ENCODE measurements at regions not wholly inside any gene's neighbourhood (a gene's known extent, or its start where the extent isn't known, plus 50 kb on each side); places are given as distances from the start of the nearest gene placed in this dataset.
"Not testable (repeated sequence)": the region's sequence is repeated elsewhere in the genome, so short reads cannot be mapped to it uniquely, and the experiment has no call there.

- no peak for DNase-seq (ENCODE audit: low spot score)
Measured at GRCh38 chr13:64206430-64207225, 2791.0 kb upstream of the PCDH20 start.

GRCh38 chr13:64202517-64202916, 2786.9 kb upstream of the PCDH20 start:
- no peak for DNase-seq (ENCODE audit: low spot score)

- no peak for DNase-seq (ENCODE audit: low spot score)
Measured at GRCh38 chr13:64197232-64197631, 2781.6 kb upstream of the PCDH20 start.

GRCh38 chr13:64186503-64187250, 2771.0 kb upstream of the PCDH20 start:
- DNase-seq (ENCODE audit: low spot score): no peak

- DNase-seq (ENCODE audit: low spot score): no peak
Measured at GRCh38 chr13:64186071-64186470, 2770.4 kb upstream of the PCDH20 start.

- no peak for DNase-seq (ENCODE audit: low spot score)
Measured at GRCh38 chr13:64180756-64181155, 2765.1 kb upstream of the PCDH20 start.

- no peak for DNase-seq (ENCODE audit: low spot score)
Measured at GRCh38 chr13:64165826-64166225, 2750.2 kb upstream of the PCDH20 start.

GRCh38 chr13:64164435-64164834, 2748.8 kb upstream of the PCDH20 start:
- DNase-seq (ENCODE audit: low spot score): no peak

GRCh38 chr13:64160479-64160878, 2744.8 kb upstream of the PCDH20 start:
- DNase-seq (ENCODE audit: low spot score): no peak

GRCh38 chr13:64158908-64159307, 2743.3 kb upstream of the PCDH20 start:
- DNase-seq (ENCODE audit: low spot score): no peak

GRCh38 chr13:64154514-64154913, 2738.9 kb upstream of the PCDH20 start:
- peak; percentile 14 for DNase-seq (ENCODE audit: low spot score)

GRCh38 chr13:64130600-64130999, 2715.0 kb upstream of the PCDH20 start:
- no peak for DNase-seq (ENCODE audit: low spot score)

- no peak for DNase-seq (ENCODE audit: low spot score)
Measured at GRCh38 chr13:64130171-64130570, 2714.5 kb upstream of the PCDH20 start.

GRCh38 chr13:64127856-64128255, 2712.2 kb upstream of the PCDH20 start:
- no peak for DNase-seq (ENCODE audit: low spot score)

GRCh38 chr13:64127192-64127591, 2711.5 kb upstream of the PCDH20 start:
- no peak for DNase-seq (ENCODE audit: low spot score)

GRCh38 chr13:64121023-64121709, 2705.5 kb upstream of the PCDH20 start:
- not testable (repeated sequence) for DNase-seq (ENCODE audit: low spot score)

GRCh38 chr13:64099994-64100393, 2684.3 kb upstream of the PCDH20 start:
- no peak for DNase-seq (ENCODE audit: low spot score)

- no peak for DNase-seq (ENCODE audit: low spot score)
Measured at GRCh38 chr13:64090311-64090710, 2674.7 kb upstream of the PCDH20 start.

GRCh38 chr13:64088491-64088890, 2672.8 kb upstream of the PCDH20 start:
- DNase-seq (ENCODE audit: low spot score): no peak

GRCh38 chr13:64087624-64088023, 2672.0 kb upstream of the PCDH20 start:
- DNase-seq (ENCODE audit: low spot score): no peak

- DNase-seq (ENCODE audit: low spot score): no peak
Measured at GRCh38 chr13:64083811-64084210, 2668.2 kb upstream of the PCDH20 start.

- no peak for DNase-seq (ENCODE audit: low spot score)
Measured at GRCh38 chr13:64083396-64083795, 2667.7 kb upstream of the PCDH20 start.

Measured in HT-29 (cell line).